ENCODE measurements at regions not wholly inside any gene's neighbourhood (a gene's known extent, or its start where the extent isn't known, plus 50 kb on each side); places are given as distances from the start of the nearest gene placed in this dataset.

GRCh38 chr9:117470455-117470854 lies 55.6 kb upstream of the ASTN2 start:
- Histone ChIP-seq H3K27me3 (replicated peaks in 1 of 4; ENCODE audit: control insufficient read depth in 3 of 4, extremely low read depth in 1 of 4, insufficient read depth in 3 of 4, low read length in 3 of 4) (no peaks in the 10 kb centered on the region), H4K8ac (ENCODE audit: extremely low read depth, insufficient read depth, low read length) (no peak overlapping the region), H2BK15ac (ENCODE audit: low read length) (no peak overlapping the region), H3K23me2 (ENCODE audit: low read depth, low read length) (no peaks in the 10 kb centered on the region), H3K4me3 (ENCODE audit: extremely low read depth in 1 of 4, insufficient read depth in 2 of 4, low read depth in 3 of 4, low read length in 4 of 4) (no peak overlapping the region), H2BK20ac (ENCODE audit: low read length) (no peak overlapping the region), H3K14ac (ENCODE audit: insufficient read length) (no peak overlapping the region), H3K36me3 (ENCODE audit: control insufficient read depth in 2 of 4, insufficient read depth in 4 of 4, low read length in 3 of 4) (no peaks in the 10 kb centered on the region), H3K27ac (ENCODE audit: low read depth, low read length) (no peak overlapping the region), H3K9ac (replicated peaks in 1 of 4; ENCODE audit: extremely low read depth in 1 of 4, low read depth in 3 of 4, low read length in 3 of 4) (no peak overlapping the region), H3K4me2 (ENCODE audit: insufficient read depth in 1 of 2, low read depth in 2 of 2, low read length in 2 of 2) (no peak overlapping the region), H3K79me2 (ENCODE audit: control insufficient read depth in 1 of 2, insufficient read depth in 2 of 2, low read length in 2 of 2) (no peaks in the 10 kb centered on the region), H2BK120ac (replicated peaks; ENCODE audit: low read depth, low read length) (no peak overlapping the region), H2AK5ac (ENCODE audit: low read depth, low read length) (no peak overlapping the region), H3K9me3 (ENCODE audit: insufficient read depth in 2 of 2, low read depth in 1 of 2, low read length in 1 of 2) (no peaks in the 10 kb centered on the region), H3K4me1 (replicated peaks in 1 of 4; ENCODE audit: control insufficient read depth in 3 of 4, insufficient read depth in 4 of 4, low read length in 3 of 4) (no peaks in the 10 kb centered on the region), H3K56ac (replicated peaks; ENCODE audit: insufficient read length, low read depth, low read length) (no peak overlapping the region), H4K5ac (ENCODE audit: insufficient read length, low read depth, low read length) (no peak overlapping the region), H3K18ac (ENCODE audit: extremely low read depth, low read length) (no peak overlapping the region), H2BK12ac (ENCODE audit: low read depth, low read length) (no peak overlapping the region), H3K79me1 (ENCODE audit: low read depth, low read length) (no peaks in the 10 kb centered on the region), H2BK5ac (ENCODE audit: low read depth, low read length) (no peak overlapping the region), H3K4ac (replicated peaks; ENCODE audit: insufficient read length, low read depth, low read length) (no peak overlapping the region), H3K23ac (ENCODE audit: insufficient read length) (no peak overlapping the region), H2AFZ (ENCODE audit: low read length) (no peak overlapping the region), H4K91ac (replicated peaks; ENCODE audit: insufficient read length, low read length) (no peak overlapping the region), H4K20me1 (replicated peaks in 1 of 2; ENCODE audit: control insufficient read depth in 1 of 2, insufficient read depth in 2 of 2, low read length in 2 of 2) (no peaks in the 10 kb centered on the region)
- POLR2A ChIA-PET (ENCODE audit: partially characterized antibody): no interaction called here
- no peak for FAIRE-seq
- DNase-seq (ENCODE audit: low read depth in 1 of 2, low spot score in 2 of 2): no peak
- TF ChIP-seq SIRT6 (IDR thresholded peaks at IDR 0.05; ENCODE audit: low read length): no peak
- no peak for TF ChIP-seq RNF2 (IDR thresholded peaks at IDR 0.05; ENCODE audit: borderline replicate concordance, low read depth, low read length, missing control alignments, poor library complexity, severe bottlenecking)
- TF ChIP-seq TEAD4 (IDR thresholded peaks at IDR 0.05; ENCODE audit: low read depth, low read length): no peak
- WGBS, 2 experiments (ENCODE audit: extremely low coverage in 1 of 2, insufficient coverage in 1 of 2, insufficient read length in 1 of 2, insufficient replicate concordance in 2 of 2, low coverage in 1 of 2, low lambda C conversion rate in 2 of 2, missing lambda C conversion rate in 1 of 2): 75% methylated on average over 1 of the region's 1 CpG; no CpG with 5 or more reads in 1 of the 2 experiments
- CTCF ChIA-PET (ENCODE audit: partially characterized antibody): no interaction called here
